Inflammatory macrophage treated with lipopolysaccharide for 1 hour (primary cell): ENCODE measurements at regions not wholly inside any gene's neighbourhood (a gene's known extent, or its start where the extent isn't known, plus 50 kb on each side); places are given as distances from the start of the nearest gene placed in this dataset.
A peak's percentile ranks its signal among the peaks of the same experiment; 100 is the strongest.
"Not testable (repeated sequence)": the region's sequence is repeated elsewhere in the genome, so short reads cannot be mapped to it uniquely, and the experiment has no call there.

Experiments
- DNase-seq, 2 donors: peaks; one replicate each; pipeline ENCODE4 v3.0.0-alpha.2; 2020 to 2022

GRCh38 chr3:126292318-126293070 lies 64.7 kb downstream of the KLF15 start:
- DNase-seq, result no peak

GRCh38 chr3:126291537-126291936 lies 65.7 kb downstream of the KLF15 start:
- DNase-seq, result no peak

- no peak for DNase-seq
Observed at GRCh38 chr3:126291061-126291460, 66.1 kb downstream of the KLF15 start.

GRCh38 chr3:126290325-126290724 lies 66.9 kb downstream of the KLF15 start:
- no peak for DNase-seq

- no peak for DNase-seq
Observed at GRCh38 chr3:126289096-126289495, 68.1 kb downstream of the KLF15 start.

GRCh38 chr3:126288314-126288713 lies 68.9 kb downstream of the KLF15 start:
- no peak for DNase-seq

- DNase-seq, result no peak
Observed at GRCh38 chr3:126287536-126288241, 69.5 kb downstream of the KLF15 start.

GRCh38 chr3:126287171-126287535 lies 70.1 kb downstream of the KLF15 start:
- DNase-seq, result no peak

GRCh38 chr3:126285369-126285768 lies 71.8 kb downstream of the KLF15 start:
- no peak for DNase-seq

- DNase-seq, result no peak
Observed at GRCh38 chr3:126284258-126284904, 72.8 kb downstream of the KLF15 start.

GRCh38 chr3:126283651-126284050 lies 73.6 kb downstream of the KLF15 start:
- not testable (repeated sequence) for DNase-seq

GRCh38 chr3:126279853-126280252 lies 77.4 kb downstream of the KLF15 start:
- DNase-seq, result no peak

GRCh38 chr3:126277629-126278378 lies 79.4 kb downstream of the KLF15 start:
- no peak for DNase-seq

- DNase-seq, result no peak
Observed at GRCh38 chr3:126275620-126275904, 81.6 kb downstream of the KLF15 start.

GRCh38 chr3:126274735-126275619 lies 82.2 kb downstream of the KLF15 start:
- peak in 1 of 2 donors; percentile 44 for DNase-seq

- no peak for DNase-seq
Observed at GRCh38 chr3:126270145-126270811, 86.9 kb downstream of the KLF15 start.

- DNase-seq, result no peak
Observed at GRCh38 chr3:126269354-126269753, 87.9 kb downstream of the KLF15 start.

GRCh38 chr3:126268866-126269265 lies 88.3 kb downstream of the KLF15 start:
- DNase-seq, result no peak

- DNase-seq, result no peak
Observed at GRCh38 chr3:126267976-126268615, 87.7 kb upstream of the ALDH1L1 start.

GRCh38 chr3:126267169-126267975 lies 87.0 kb upstream of the ALDH1L1 start:
- DNase-seq, result peak; percentile 66 to 75

- no peak for DNase-seq
Observed at GRCh38 chr3:126266850-126267168, 86.4 kb upstream of the ALDH1L1 start.
